Retina (tissue), 1 donor: ENCODE measurements at regions not wholly inside any gene's neighbourhood (a gene's known extent, or its start where the extent isn't known, plus 50 kb on each side); places are given as distances from the start of the nearest gene placed in this dataset.
"Not testable (repeated sequence)": the region's sequence is repeated elsewhere in the genome, so short reads cannot be mapped to it uniquely, and the experiment has no call there.

Experiments used
- DNase-seq: peaks from one replicate; pipeline ENCODE4 v3.0.0-alpha.2; 2016

DNA sequence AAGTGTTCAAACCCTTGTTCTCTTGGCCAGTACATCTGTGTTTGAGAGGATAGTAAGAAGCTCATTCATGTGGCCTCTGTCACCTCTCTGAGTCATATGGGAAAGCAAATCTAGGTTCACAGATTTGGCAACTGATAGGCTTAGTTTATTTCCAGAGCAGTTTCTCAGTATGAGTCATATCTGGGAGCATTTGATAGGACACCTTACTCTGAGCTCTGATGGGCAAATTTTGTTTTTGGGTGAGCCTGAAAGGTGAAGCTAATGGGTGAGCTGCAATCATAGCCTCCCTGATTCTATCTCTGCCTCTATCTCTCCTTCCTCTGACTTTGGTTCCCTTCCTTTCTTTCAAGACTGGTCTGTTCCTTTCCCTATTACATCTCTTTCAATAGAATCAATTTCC is 134.4 kb downstream of the S1PR1 start:
- no peak for DNase-seq

DNA sequence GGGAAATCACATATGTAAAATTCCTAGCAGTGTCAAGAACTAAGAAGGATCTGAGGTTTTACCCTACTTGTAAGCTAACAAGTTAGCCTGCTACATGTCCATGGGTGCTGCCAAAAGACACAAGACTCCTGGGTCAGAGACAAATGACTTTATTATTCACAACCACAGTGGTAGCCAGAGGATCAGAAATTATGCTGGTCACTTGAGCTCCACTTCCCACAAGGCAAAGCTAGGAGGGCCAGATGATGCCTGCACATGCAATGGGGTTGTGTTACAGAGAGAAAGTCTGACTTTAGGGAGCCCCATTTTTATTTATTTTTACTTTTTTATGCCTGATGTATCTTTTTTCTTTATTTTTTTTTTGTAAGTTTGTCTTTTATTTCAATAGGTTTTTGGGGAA is 136.8 kb downstream of the S1PR1 start:
- DNase-seq: no peak

DNA sequence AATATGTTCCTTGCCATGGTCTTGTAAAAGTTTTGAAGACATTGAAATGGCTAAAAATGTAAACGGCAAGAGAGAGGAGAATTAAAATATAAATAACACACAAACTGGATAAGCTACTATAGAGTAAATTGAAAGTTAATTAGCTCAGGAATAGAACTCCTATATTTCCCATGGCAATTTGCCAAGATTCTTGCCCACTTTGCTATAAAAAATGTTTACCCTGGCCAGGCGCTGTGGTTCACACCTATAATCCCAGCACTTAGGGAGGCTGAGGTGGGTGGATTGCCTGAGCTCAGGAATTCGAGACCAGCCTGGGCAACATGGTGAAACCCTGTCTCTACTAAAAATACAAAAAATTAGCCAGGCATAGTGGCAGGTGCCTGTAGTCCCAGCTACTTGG is 138.6 kb downstream of the S1PR1 start:
- DNase-seq: not testable (repeated sequence)

DNA sequence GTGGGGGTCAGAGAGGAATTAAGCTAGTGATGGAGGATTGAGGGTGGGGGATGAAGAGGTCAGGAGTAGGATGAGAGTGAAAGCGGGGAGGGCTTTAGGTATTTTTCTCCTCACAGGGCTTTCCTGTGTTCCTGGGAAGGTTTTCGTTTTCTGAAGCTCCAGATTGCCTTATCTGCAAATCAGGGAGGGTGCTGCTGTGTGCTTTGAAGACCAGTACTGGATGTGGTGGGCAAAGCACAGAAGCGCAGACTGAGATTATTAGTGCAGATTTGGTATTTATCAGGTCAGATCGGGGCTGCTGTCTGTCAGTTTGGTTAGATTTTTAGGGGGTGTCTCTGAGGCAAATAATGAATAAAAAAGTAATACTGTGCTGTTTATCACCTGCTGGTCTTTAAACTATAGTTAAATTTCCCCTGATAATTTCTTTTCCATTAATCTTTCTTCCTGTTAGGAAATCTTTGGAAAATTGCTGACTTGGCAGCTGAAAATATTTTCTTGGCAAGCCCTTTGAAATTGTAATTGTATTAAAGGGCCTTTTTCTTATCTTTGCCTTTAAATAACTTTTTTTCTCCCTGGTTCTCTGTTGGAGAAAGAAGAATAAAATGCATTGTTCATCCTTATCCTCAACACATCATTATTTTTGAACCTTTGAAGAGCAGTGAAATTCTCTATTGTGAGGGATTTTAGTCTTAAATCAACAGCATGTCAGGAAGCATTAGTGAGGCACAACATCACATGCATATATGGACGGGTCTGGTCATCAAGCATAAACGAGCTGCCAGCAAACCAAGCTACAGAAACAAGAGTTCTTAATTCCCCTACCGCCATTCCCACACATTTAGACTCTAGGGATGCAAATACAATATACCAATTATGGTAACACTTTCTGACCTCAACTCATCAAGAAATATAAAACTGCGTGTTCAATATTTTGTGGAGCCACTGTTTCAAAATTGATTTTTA is 139.6 kb downstream of the S1PR1 start:
- peak; percentile 84 for DNase-seq

DNA sequence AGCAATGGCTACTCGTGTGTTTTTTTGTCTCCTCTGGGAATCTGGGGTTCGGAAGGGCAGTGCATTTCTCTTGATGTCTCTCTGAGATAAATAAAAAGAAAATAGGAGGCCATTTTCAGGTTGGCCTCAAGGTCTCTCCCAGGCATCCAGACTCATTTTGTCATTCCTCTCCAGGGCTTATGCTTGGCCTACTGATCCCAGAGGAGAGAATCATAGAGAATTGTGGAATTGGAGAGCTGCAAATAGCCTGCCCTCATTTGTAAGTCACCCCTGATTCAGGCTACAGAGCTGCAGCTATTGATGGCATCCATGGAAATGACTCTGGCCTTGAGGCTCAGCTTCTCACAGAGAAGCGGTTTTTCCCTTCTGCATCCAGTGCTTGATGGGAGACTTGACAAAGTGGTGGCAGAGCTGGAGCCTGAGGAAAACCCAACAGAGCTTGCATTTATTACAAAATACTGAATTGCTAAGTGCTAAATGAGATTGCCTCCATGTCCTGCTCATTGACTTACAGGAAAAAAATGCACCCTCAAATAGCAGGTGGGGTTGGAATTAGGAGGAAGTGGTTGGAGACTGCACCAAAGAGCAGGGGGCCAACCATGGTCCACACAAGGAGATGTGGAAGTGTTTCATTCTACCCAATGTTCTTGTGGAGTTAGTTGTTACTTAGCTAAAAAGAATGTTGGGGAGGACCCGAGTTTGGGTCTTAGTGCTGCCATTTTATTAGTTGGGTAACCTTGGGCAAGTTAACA is 140.4 kb downstream of the S1PR1 start:
- DNase-seq: peak; percentile 86

DNA sequence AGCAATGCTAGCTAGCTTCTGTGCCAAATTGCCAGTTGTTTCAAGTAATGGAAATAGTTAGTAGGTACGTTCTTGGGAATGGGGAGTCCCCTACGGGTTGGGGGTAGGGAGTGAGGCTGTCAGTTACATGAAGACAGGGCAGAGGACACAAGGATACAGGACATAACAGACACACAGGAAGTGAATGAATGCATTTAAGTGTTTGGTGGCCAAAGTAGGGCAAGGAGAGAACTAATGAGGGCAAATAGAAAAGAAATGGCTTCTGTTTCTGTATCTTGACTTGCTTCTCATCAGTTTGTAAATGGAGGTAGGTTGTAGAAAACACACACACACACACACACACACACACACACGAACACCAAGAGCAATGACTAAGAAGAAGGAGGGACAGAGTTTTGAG is 142.2 kb downstream of the S1PR1 start:
- DNase-seq: no peak

DNA sequence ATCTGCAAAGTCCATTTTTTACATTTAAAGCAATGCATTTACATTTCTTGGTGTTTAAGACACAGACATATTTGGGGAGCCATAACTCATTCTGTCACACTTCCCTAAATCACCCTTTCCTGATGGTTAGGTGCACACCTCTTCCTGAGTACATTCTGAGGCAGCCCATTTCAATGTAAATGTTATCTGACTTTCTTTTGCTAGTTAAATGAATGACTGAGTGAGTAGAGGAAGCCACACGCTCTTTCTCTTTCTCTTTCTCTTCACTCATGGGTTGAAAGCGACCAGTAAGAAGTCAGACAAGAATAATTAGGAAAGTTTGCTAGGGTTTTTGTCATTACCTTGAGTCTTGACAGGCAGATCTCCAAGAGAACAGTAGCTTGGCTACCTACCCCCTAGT is 143.1 kb downstream of the S1PR1 start:
- no peak for DNase-seq

DNA sequence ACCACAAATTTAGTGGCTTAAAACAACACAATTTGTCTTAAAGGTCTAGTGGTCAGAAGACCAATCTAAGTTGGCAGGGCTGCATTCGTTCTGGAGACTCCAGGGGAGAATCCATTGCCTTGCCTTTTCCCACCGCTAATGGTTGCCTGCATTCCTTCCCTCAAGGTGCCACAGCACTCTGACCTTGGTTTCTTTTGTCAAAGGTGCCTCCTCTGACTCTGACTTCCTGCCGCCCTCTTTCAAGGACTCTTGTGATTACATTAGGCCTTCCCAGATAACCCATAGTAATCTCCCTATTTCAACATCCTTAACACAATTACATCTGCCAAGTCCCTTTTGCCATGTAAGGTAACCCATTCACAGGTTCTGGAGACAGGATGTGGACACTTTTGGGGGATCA is 145.3 kb downstream of the S1PR1 start:
- DNase-seq: no peak

DNA sequence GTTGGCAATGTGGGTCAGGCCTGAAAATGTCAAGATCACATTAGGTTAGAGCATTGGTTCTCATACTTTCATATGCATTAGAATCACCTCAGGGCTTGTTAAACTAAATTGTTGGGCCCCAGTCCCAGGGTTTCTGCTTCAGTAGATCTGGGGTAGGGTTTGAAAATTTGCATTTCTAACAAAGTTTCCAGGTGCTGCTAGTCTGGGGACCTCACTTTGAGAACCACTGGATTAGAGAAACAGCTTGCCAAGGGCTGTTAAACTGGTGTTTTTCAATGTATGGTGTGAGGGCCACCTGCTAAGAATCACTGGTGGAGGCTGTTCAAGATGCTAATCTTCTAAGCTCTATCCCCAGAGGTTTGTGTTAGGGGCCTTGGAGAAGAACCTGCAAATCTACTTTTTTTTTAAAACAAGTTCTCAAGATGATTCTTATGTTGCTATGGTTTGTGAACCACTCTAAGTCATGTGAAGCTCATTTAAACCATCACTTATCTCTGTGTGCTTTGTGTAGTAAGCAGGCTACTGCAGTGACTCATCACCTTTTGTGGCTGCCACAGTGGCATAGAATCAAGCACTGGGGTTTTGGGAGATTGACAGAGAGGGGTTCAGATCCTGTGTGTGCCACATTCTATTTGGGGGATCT is 152.2 kb downstream of the S1PR1 start:
- DNase-seq: no peak

DNA sequence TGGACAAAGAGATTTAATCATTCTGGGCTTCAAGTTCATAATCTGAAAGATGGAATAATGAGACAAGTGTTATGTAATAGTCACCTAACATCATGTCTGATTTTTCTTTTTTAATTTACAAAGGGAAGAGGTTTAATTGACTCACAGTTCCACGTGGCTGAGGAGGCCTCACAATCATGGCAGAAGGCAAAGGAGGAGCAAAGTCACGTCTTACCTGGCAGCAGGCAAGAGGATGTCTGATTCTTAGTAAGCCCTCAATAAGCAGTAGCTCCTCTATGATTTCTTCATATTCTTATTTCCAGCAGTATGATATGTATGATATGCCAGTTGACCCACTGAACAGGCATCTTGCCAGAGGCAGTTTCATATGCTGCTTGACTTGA is 152.7 kb downstream of the S1PR1 start:
- DNase-seq: no peak

DNA sequence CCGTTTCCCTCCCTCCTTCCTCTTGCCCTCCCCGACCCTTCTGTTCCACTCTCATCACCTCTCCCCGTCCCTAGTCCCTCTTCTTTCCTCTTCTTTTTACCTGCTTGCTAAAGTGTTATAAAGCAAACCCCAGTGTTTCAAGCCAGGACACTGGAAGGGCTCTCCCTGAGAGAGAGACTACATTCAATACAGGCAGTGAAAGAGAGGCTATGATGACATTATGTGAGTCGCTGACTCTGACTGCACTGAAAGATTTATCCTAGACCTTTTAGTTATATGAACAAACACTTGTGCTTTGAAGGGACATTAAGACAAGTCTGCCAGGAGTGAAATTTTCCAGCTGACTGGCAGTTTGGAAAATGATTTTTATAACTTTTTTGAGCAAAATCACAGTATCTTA is 155.7 kb downstream of the S1PR1 start:
- DNase-seq: no peak

DNA sequence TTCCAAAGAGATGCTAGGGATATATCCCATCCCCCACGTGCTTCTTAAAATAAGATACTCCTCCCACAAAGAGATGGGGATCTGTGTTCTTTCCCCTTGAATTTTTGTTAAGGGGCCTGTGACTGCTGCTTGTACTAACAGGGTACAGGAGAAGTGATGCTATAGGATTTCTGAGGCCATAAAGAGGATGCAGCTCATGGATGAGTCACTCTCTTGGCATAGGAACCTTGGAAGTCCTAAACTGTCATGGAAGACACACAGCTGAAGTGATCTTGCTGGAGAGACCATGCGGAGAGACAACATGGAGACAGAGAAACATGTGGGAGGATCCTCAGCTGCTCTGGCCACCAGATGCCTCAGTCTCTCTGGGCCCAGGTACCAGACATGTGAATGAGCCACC is 157.2 kb downstream of the S1PR1 start:
- no peak for DNase-seq

DNA sequence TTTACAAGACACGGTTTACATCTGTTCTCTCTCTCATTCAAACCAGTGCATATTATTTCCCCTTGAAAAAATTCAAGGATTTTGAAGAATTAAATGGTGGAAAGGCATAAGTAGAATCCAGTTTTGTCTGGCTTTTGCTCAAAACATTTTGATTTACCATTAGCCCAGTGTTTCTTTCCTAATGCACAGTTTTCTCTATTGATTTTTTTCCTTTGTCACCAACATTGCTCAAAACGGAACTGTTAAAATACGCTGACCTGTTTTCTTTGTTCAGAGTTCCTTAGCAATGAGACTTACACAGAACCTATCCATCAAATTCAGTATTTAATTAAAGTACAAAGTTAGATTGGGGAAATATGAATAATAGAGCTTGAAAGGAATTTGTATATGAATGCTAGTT is 162.4 kb downstream of the S1PR1 start:
- DNase-seq: no peak

DNA sequence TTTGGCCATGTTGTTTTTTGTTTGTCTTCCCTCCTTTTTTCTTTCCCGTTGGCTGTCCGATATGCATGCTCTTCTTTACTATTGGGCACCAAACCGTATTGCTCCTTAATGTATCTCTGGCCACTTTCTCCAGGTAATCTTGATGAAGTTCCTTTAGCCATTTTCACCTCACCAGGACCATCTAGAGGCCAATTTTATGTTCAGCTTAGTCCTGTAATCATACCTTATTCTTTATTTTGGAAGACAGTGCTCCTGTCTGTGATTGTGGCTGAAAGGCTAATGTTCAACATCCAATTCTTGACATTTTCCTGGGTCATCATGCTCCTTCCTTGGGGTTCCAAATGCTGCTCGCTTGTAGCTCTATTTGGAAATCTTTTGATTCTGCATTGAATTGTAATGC is 169.5 kb downstream of the S1PR1 start:
- DNase-seq: no peak

DNA sequence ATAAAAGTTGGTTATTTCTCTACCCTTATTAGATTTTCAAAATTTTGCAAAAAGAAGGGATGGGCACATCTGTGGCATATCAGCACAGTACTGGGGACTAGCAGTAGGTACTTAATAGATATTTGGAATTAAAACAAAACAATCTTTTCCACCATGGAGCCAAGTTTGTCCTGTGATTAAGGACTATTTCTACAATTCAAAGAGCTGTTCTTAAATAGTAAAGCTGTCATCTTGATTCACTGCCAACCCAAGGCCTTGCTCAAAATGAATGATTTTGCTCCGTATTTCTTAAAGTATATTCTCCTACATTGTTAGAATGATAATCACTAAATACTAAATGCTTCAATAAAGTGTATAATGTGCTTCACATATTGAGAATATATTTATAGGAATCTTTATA is 169.9 kb downstream of the S1PR1 start:
- no peak for DNase-seq

DNA sequence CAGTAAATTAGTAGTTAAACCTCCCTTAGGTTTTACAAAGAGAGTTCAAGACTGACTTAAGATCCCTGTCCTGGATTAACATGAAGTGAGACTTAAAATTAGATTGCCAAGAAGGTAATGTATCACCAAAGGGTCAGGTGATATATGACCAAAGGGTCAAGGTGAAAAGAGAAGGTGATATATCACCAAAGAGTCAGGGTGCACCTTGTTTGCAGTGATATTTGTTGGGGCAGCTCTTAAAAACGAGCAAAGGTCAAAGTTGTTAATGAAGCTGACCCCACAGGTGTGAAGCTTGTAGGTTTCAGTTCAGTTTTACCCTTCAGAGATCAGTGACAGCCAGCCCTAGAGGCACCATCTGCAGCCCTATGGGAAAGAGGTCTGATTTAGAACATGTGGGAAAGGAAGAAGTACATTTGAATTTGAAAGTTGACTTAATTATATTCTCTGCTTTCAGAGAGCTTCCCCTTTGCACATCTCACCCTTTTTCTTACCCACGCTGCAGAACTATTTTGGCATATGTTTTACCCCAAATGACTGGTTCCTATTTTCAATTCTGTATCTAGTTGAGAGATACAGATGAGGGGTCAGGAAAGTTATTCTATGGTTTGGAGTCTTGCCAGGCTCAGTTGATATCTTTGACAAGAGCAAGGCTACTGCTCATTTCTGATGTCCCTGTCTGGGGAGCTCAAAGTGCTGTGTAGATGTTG is 170.8 kb downstream of the S1PR1 start:
- DNase-seq: no peak

DNA sequence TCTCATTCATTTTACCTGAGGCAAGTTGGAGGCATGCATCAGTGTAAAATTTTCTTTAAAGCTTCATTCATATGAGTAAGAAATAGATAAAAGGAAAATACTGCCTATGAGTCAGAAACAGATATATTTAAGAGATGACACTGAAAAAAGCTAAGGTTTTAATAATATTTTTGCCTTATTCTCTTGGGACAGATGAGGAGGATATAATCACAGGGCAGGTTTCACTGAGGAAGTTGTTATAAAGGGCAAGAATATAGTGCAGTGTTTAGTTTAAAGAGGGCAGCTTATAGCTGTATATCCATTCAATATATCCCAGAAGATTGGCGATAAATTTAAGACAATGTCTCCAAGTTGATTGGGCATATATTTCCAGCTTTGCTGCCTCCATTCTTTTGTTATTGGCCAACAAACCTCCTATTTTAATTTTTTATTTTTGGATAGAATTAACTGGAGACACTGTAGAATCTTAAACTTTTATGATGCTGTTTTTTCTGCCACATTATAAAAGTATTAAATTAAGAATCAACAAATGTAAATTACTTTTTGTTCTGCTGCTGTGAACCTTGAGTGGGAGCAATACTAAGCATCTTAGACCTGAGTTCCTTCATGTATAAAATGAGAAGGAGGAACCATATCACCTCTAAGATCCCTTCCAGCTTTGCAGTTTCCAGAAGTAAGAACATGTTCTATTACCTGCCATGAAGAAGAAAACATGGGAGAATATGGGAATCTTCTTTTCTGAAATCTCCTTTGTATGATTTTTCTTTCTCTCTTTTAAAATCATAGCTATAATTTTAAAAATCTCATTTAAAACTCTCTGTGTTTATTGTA is 171.6 kb downstream of the S1PR1 start:
- no peak for DNase-seq

DNA sequence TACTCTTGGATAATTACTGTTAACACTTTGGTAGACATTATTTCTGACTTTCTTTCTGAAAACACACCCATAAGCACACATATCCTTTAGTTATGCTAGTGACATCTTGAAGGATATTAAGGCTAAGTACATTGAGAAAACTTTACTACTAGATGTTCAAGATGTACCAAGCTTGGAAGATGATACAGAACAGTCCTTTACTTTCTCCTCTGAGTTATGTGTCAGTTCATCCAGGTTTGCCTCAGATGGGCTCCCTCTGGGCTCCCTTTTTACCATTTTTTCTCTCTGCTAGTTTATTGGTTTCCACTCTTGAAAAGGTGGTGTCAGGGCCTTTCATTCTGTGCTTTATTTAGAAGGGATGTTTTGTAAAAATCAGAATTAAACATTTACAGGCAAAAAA is 172.3 kb downstream of the S1PR1 start:
- no peak for DNase-seq

DNA sequence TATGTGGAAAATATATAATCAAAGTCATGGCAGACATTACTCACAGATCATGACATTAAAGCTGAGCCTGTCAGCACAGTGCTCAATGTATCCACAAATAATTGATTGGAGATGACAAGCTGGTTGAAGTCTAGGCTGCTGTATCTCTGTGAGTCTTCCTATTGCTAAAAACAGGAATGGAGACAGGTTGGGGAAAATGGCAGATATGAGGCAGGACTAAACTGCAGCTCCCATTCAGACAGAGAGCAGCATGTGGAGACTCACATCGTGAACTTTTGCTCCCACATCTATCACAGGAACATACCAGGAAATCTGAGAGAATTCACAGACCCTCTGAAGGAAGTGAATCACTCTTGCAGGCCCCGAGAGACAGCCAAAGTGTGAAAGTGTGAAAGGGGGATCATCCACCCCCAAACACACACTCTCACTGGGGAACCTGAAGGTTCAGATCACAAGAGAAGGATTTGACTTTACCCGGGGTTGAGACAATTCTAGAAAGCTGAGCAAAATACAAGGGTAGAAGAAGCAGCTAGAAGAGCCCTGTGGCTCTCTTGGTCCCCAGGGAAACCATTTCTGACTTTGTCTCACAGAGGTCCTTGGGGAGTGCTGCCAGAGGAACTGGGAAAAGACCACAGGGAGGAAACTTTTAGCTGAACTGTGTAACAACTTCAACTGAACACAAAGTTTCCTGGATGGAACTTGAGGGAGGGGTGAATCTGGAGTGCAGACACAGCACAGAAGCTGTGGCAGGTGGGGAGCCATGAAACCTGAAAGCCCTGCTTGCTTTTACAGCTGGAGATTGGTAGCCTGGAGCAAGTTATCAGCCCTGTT is 173.4 kb downstream of the S1PR1 start:
- peak; percentile 25 for DNase-seq

DNA sequence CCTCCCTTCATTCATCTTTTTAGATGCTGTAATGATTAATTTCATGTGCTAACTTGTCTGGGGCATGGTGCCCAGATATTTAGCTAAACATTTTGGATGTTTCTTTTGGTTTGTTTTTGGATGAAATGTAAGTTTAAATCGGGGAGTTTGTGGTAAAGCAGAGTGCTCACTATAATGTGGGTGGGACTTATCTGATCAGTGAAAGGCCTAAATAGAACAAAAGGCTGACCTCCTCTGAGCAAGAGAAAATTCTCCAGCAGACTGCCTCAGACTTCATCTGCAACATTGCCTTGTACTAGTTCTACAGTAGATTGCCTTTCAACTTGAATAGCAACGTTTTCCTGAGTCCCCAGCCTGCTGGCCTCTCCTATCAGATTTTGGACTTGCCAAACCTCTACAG is 183.6 kb downstream of the S1PR1 start:
- DNase-seq: no peak

DNA sequence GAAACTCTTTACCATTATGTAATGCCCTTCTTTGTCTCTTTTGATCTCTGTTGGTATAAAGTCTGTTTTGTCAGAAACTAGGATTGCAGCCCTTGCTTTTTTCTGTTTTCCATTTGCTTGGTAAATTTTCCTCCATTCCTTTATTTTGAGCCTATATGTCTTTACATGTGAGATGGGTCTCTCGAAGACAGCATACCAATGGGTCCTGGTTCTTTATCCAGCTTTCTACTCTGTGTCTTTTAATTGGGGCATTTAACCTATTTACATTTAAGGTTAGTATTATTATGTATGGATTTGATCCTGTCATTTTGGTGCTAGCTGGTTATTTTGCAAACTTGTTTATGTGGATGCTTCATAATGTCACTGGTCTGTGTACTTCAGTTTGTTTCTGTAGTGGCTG is 191.3 kb downstream of the S1PR1 start:
- not testable (repeated sequence) for DNase-seq
